ENCODE measurements at regions not wholly inside any gene's neighbourhood (a gene's known extent, or its start where the extent isn't known, plus 50 kb on each side); places are given as distances from the start of the nearest gene placed in this dataset.

DNA sequence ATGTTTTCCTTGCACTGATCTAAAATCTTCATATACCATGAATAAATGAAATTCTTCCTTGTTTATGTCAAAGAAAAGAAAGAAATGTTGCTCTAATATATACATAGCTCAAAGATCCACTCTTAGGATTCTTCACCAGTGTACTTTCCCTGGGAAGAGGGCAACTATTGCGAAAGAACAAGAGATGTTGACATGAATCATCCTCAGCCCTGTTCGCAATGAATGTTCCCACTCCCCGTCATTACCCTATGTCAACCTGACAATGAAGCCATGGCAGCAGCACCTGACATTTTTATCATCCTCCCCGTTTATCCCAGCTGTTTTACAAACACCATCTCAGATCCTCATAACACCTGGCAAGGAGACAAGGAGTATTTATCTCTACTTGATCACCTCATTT lies 409.1 kb upstream of the GRIA1 start:
- H3K4me3 ChIP-seq (replicated peaks; ENCODE audit: insufficient read depth, low read length): no peak overlapping the region
- TF ChIP-seq POLR2AphosphoS5 (IDR thresholded peaks at IDR 0.05; ENCODE audit: low read depth) (no peak), SPI1 (IDR thresholded peaks at IDR 0.05; ENCODE audit: borderline replicate concordance, low read depth) (no peak), GABPA (IDR thresholded peaks at IDR 0.05; ENCODE audit: low read depth) (no peak)
- TF ChIP-seq, protein P1, sequence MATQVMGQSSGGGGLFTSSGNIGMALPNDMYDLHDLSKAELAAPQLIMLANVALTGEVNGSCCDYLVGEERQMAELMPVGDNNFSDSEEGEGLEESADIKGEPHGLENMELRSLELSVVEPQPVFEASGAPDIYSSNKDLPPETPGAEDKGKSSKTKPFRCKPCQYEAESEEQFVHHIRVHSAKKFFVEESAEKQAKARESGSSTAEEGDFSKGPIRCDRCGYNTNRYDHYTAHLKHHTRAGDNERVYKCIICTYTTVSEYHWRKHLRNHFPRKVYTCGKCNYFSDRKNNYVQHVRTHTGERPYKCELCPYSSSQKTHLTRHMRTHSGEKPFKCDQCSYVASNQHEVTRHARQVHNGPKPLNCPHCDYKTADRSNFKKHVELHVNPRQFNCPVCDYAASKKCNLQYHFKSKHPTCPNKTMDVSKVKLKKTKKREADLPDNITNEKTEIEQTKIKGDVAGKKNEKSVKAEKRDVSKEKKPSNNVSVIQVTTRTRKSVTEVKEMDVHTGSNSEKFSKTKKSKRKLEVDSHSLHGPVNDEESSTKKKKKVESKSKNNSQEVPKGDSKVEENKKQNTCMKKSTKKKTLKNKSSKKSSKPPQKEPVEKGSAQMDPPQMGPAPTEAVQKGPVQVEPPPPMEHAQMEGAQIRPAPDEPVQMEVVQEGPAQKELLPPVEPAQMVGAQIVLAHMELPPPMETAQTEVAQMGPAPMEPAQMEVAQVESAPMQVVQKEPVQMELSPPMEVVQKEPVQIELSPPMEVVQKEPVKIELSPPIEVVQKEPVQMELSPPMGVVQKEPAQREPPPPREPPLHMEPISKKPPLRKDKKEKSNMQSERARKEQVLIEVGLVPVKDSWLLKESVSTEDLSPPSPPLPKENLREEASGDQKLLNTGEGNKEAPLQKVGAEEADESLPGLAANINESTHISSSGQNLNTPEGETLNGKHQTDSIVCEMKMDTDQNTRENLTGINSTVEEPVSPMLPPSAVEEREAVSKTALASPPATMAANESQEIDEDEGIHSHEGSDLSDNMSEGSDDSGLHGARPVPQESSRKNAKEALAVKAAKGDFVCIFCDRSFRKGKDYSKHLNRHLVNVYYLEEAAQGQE (IDR thresholded peaks at IDR 0.05; ENCODE audit: insufficient replicate concordance, low read depth): no peak
- TF ChIP-seq, protein P2, sequence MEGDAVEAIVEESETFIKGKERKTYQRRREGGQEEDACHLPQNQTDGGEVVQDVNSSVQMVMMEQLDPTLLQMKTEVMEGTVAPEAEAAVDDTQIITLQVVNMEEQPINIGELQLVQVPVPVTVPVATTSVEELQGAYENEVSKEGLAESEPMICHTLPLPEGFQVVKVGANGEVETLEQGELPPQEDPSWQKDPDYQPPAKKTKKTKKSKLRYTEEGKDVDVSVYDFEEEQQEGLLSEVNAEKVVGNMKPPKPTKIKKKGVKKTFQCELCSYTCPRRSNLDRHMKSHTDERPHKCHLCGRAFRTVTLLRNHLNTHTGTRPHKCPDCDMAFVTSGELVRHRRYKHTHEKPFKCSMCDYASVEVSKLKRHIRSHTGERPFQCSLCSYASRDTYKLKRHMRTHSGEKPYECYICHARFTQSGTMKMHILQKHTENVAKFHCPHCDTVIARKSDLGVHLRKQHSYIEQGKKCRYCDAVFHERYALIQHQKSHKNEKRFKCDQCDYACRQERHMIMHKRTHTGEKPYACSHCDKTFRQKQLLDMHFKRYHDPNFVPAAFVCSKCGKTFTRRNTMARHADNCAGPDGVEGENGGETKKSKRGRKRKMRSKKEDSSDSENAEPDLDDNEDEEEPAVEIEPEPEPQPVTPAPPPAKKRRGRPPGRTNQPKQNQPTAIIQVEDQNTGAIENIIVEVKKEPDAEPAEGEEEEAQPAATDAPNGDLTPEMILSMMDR (IDR thresholded peaks at IDR 0.05; ENCODE audit: insufficient read depth, low read length): no peak
- H3K27ac ChIP-seq (replicated peaks): no peak overlapping the region
- H3K27me3 ChIP-seq (ENCODE audit: insufficient read depth, poor library complexity, severe bottlenecking): no peaks in the 10 kb centered on the region
- DNase-seq (ENCODE audit: low read depth in 1 of 2, low spot score in 1 of 2): no peak

DNA sequence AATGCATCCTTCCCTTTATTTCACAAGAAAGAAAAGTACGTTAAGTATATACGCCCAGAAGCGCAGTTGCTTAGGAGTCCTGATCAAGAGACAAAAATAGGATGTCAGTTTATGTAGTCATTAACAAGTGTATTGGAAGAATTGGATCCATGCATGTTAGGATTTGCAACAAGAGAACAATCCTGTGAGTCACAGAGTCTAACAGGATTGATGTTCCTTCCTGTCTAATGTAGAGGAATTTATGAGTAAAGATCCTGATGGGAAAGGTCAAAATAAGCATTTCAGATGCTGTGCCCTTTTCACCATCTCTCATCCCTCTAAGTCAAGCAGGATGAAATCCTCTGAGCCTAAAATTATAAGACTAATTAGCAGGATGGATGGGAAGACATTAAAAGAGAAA lies 406.0 kb upstream of the GRIA1 start:
- Histone ChIP-seq H3K4me3 (replicated peaks; ENCODE audit: insufficient read depth, low read length) (no peak overlapping the region), H3K27me3 (ENCODE audit: insufficient read depth, poor library complexity, severe bottlenecking) (no peaks in the 10 kb centered on the region), H3K27ac (replicated peaks) (no peak overlapping the region)
- DNase-seq (ENCODE audit: low read depth in 1 of 2, low spot score in 1 of 2): no peak
- TF ChIP-seq GABPA (IDR thresholded peaks at IDR 0.05; ENCODE audit: low read depth): no peak
- TF ChIP-seq POLR2AphosphoS5 (IDR thresholded peaks at IDR 0.05; ENCODE audit: low read depth): no peak
- TF ChIP-seq, protein P2 (IDR thresholded peaks at IDR 0.05; ENCODE audit: insufficient read depth, low read length): no peak
- TF ChIP-seq, protein P1 (IDR thresholded peaks at IDR 0.05; ENCODE audit: insufficient replicate concordance, low read depth): no peak
- TF ChIP-seq SPI1 (IDR thresholded peaks at IDR 0.05; ENCODE audit: borderline replicate concordance, low read depth): no peak

DNA sequence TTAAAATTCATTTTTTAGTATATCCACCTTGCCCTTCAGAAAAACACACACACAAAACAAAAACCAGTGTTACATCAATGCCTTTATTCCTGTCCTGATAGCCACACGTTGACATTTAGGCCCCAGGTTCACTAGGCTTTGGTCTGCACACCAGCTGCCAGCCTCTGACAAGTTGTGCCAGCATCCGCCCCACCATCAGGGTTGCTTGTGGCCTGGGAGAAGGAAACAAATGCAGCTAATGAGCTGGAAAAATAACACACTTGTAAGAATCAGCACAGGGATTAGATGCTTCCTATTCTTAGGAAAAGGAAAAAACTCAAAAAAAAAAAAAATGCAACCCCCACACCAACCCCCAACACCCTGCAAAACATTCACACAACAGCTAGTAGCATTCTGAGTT lies 404.0 kb upstream of the GRIA1 start:
- H3K27me3 ChIP-seq (ENCODE audit: insufficient read depth, poor library complexity, severe bottlenecking): no peaks in the 10 kb centered on the region
- no peak for DNase-seq (ENCODE audit: low read depth in 1 of 2, low spot score in 1 of 2)
- no peak overlapping the region for H3K27ac ChIP-seq (replicated peaks)
- no peak overlapping the region for H3K4me3 ChIP-seq (replicated peaks; ENCODE audit: insufficient read depth, low read length)
- no peak for TF ChIP-seq SPI1 (IDR thresholded peaks at IDR 0.05; ENCODE audit: borderline replicate concordance, low read depth)

DNA sequence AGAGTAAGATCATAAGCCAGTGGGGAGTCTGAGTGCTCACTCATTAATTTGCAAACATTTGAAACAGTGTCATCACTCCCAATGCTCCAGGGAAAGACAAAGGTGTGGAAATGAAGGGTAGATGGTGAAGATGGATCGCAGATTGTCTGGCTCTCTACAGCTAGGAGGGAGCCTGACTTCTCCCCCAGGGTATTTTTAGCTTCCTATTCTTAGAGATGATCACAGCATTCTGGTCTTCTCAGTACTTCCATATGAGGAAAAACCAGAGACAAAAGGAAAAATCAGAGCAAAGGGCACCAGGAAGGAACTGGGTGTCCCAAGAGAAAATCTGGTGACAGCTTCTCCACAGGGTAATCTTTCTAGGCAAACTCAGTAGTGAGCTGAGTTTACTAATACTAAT lies 401.9 kb upstream of the GRIA1 start:
- Histone ChIP-seq H3K4me3 (replicated peaks; ENCODE audit: insufficient read depth, low read length) (no peak overlapping the region), H3K27me3 (ENCODE audit: insufficient read depth, poor library complexity, severe bottlenecking) (no peaks in the 10 kb centered on the region), H3K27ac (replicated peaks) (no peak overlapping the region)
- TF ChIP-seq GABPA (IDR thresholded peaks at IDR 0.05; ENCODE audit: low read depth) (no peak), POLR2AphosphoS5 (IDR thresholded peaks at IDR 0.05; ENCODE audit: low read depth) (no peak), SPI1 (IDR thresholded peaks at IDR 0.05; ENCODE audit: borderline replicate concordance, low read depth) (no peak)
- TF ChIP-seq, protein P1 (IDR thresholded peaks at IDR 0.05; ENCODE audit: insufficient replicate concordance, low read depth): no peak
- TF ChIP-seq, protein P2 (IDR thresholded peaks at IDR 0.05; ENCODE audit: insufficient read depth, low read length): no peak
- DNase-seq (ENCODE audit: low read depth in 1 of 2, low spot score in 1 of 2): no peak
